ENCODE measurements at regions not wholly inside any gene's neighbourhood (a gene's known extent, or its start where the extent isn't known, plus 50 kb on each side); places are given as distances from the start of the nearest gene placed in this dataset.

DNA sequence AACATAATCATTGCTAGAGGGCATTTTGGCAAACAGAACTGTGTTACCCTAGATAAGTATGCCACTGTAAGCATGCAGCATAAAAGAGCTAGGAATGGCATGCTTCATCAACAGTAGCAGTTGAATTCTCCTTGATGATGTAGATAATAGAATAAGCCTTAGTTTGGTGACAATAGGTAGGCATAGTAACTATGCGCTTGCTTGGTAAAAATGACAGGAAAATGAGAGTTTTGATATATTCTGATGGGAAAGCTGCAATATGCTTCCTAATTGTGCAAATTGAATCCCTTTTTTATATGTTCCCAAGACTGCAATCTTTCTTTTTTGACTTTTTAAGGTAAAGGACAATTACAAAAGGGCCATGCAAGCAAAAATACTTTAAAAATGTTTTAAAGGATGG is 930.9 kb upstream of the FAM98A start:
- no peak overlapping the region for H3K4me3 ChIP-seq (replicated peaks in 1 of 3; ENCODE audit: low read depth in 2 of 3, low read length in 3 of 3)
- H3K27ac ChIP-seq (ENCODE audit: low read depth in 1 of 2, low read length in 2 of 2) = no peak overlapping the region
- peaks cover 0 to 3% (median 0%) of the 10 kb centered on the region in 7 donors for H3K9me3 Mint-ChIP-seq
- H3K9ac ChIP-seq (ENCODE audit: insufficient read depth, low read length, poor library complexity, severe bottlenecking) = no peak overlapping the region
- no peak overlapping the region for H2AFZ ChIP-seq (ENCODE audit: insufficient read depth, low read depth, low read length, poor library complexity, severe bottlenecking)
- TF ChIP-seq, protein P1, sequence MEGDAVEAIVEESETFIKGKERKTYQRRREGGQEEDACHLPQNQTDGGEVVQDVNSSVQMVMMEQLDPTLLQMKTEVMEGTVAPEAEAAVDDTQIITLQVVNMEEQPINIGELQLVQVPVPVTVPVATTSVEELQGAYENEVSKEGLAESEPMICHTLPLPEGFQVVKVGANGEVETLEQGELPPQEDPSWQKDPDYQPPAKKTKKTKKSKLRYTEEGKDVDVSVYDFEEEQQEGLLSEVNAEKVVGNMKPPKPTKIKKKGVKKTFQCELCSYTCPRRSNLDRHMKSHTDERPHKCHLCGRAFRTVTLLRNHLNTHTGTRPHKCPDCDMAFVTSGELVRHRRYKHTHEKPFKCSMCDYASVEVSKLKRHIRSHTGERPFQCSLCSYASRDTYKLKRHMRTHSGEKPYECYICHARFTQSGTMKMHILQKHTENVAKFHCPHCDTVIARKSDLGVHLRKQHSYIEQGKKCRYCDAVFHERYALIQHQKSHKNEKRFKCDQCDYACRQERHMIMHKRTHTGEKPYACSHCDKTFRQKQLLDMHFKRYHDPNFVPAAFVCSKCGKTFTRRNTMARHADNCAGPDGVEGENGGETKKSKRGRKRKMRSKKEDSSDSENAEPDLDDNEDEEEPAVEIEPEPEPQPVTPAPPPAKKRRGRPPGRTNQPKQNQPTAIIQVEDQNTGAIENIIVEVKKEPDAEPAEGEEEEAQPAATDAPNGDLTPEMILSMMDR (IDR thresholded peaks at IDR 0.05) = no peak
- no peak overlapping the region for H3K27ac Mint-ChIP-seq
- no peaks in the 10 kb centered on the region for H3K27me3 Mint-ChIP-seq (ENCODE audit: low read depth in 3 of 3)
- no peak overlapping the region for H3K4me2 ChIP-seq (replicated peaks; ENCODE audit: extremely low read depth, low read length, poor library complexity, severe bottlenecking)
- no peaks in the 10 kb centered on the region for H3K36me3 ChIP-seq (replicated peaks in 1 of 2; ENCODE audit: control insufficient read depth in 1 of 2, insufficient read depth in 2 of 2, low read length in 2 of 2)
- H3K27me3 ChIP-seq (ENCODE audit: control insufficient read depth in 2 of 2, insufficient read depth in 2 of 2, low read length in 2 of 2) = no peaks in the 10 kb centered on the region
- H3K36me3 Mint-ChIP-seq = no peaks in the 10 kb centered on the region
- WGBS (ENCODE audit: insufficient coverage) = 60% methylated on average over 1 of the region's 1 CpG
- H4K20me1 ChIP-seq (ENCODE audit: insufficient read depth, low read length) = no peaks in the 10 kb centered on the region
- no peaks in the 10 kb centered on the region for H3K4me1 Mint-ChIP-seq
- no peak for DNase-seq
- no peak overlapping the region for H3K4me3 Mint-ChIP-seq
- no peaks in the 10 kb centered on the region for H3K79me2 ChIP-seq (ENCODE audit: insufficient read depth, low read length)
- no peaks in the 10 kb centered on the region for H3K4me1 ChIP-seq (ENCODE audit: control insufficient read depth in 1 of 2, insufficient read depth in 2 of 2, low read length in 2 of 2)
- H3K9me3 ChIP-seq (replicated peaks in 1 of 2; ENCODE audit: control insufficient read depth in 1 of 2, insufficient read depth in 1 of 2, low read length in 2 of 2) = no peaks in the 10 kb centered on the region
- intact Hi-C loops (cut with micrococcal nuclease) = no loop called here

DNA sequence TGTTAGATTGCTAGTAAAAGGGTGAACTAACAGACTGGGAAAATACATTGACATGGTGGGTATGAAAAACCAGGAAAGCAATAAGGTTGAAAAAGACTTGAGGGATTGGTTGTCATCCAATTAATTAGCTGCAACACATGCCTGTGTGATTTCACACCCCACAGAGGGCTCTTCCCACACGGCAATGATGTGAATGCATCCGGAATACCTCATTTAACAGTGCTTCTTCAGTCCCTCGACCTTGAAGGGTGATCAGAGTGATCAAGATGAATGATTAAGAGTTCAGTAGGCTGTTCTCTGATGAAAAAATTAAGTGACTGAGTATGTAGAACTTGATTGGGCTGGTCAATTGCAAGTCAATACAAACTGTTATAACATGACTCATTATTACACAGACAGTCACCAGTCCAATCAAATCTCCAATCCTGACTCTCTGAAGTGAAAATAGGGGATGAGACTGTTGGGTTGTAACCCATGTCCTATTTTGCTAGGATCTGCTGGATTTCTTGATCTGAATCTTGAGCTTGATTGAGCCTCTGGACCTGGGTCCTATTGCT is 924.9 kb upstream of the FAM98A start:
- Histone ChIP-seq H3K9me3 (replicated peaks in 1 of 2; ENCODE audit: control insufficient read depth in 1 of 2, insufficient read depth in 1 of 2, low read length in 2 of 2) (peaks cover 0 to 9% of the 10 kb centered on the region in 2 donors), H3K27ac (ENCODE audit: low read depth in 1 of 2, low read length in 2 of 2) (no peak overlapping the region), H2AFZ (ENCODE audit: insufficient read depth, low read depth, low read length, poor library complexity, severe bottlenecking) (no peak overlapping the region), H3K79me2 (ENCODE audit: insufficient read depth, low read length) (no peaks in the 10 kb centered on the region), H3K4me1 (ENCODE audit: control insufficient read depth in 1 of 2, insufficient read depth in 2 of 2, low read length in 2 of 2) (no peaks in the 10 kb centered on the region), H3K4me3 (replicated peaks in 1 of 3; ENCODE audit: low read depth in 2 of 3, low read length in 3 of 3) (no peak overlapping the region), H4K20me1 (ENCODE audit: insufficient read depth, low read length) (no peaks in the 10 kb centered on the region), H3K36me3 (replicated peaks in 1 of 2; ENCODE audit: control insufficient read depth in 1 of 2, insufficient read depth in 2 of 2, low read length in 2 of 2) (no peaks in the 10 kb centered on the region), H3K4me2 (replicated peaks; ENCODE audit: extremely low read depth, low read length, poor library complexity, severe bottlenecking) (no peak overlapping the region), H3K9ac (ENCODE audit: insufficient read depth, low read length, poor library complexity, severe bottlenecking) (no peak overlapping the region), H3K27me3 (ENCODE audit: control insufficient read depth in 2 of 2, insufficient read depth in 2 of 2, low read length in 2 of 2) (no peaks in the 10 kb centered on the region)
- intact Hi-C loops (cut with micrococcal nuclease) = no loop called here
- Mint-ChIP-seq H3K27me3 (ENCODE audit: low read depth in 3 of 3) (no peaks in the 10 kb centered on the region), H3K36me3 (no peaks in the 10 kb centered on the region), H3K9me3 (peaks cover 1 to 5% (median 3%) of the 10 kb centered on the region in 7 donors), H3K27ac (no peak overlapping the region), H3K4me3 (no peak overlapping the region), H3K4me1 (no peaks in the 10 kb centered on the region)
- no peak for DNase-seq
- 50% methylated on average over 1 of the region's 3 CpGs for WGBS (ENCODE audit: insufficient coverage)
- TF ChIP-seq, protein P1 (IDR thresholded peaks at IDR 0.05) = no peak

All from CD14-positive monocyte (primary cell).